ENCODE measurements at regions not wholly inside any gene's neighbourhood (a gene's known extent, or its start where the extent isn't known, plus 50 kb on each side); places are given as distances from the start of the nearest gene placed in this dataset.

DNA sequence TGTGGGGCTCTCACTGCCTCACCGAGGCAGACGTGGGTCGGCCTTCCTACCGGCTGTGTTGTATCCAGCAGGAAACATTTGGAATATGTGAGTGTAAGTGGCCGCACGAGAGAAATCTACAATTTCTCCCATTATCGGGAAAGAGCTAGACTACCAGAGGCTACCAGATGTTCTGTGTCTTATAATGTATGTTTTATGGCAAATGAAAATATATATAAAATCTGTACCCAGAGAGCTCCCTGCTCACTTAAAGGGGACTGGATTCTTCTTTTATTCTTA is 69.5 kb upstream of the PITX1 start:
- no peak for TF ChIP-seq CTCF (IDR thresholded peaks at IDR 0.05)
- TF ChIP-seq POLR2A (IDR thresholded peaks at IDR 0.05) = no peak

Data from lower leg skin (tissue), 3 donors.